Keratinocyte (primary cell): ENCODE measurements at regions not wholly inside any gene's neighbourhood (a gene's known extent, or its start where the extent isn't known, plus 50 kb on each side); places are given as distances from the start of the nearest gene placed in this dataset.

Experiments used
- CTCF ChIP-seq, 3 experiments: IDR thresholded peaks in 1 of 3; conservative IDR thresholded peaks in 1 of 3; optimal IDR thresholded peaks in 1 of 3; 2 replicates in 2 of 3; 3 replicates in 1 of 3; pipeline versions ENCODE3 to v1.5.1; 2011; ENCODE audit warnings: low read length in 3 of 3, mild to moderate bottlenecking in 3 of 3, moderate library complexity in 2 of 3, control low read depth in 1 of 3, inconsistent platforms in 1 of 3; ENCODE audit not compliant: insufficient read depth in 2 of 3; ENCODE audit errors: extremely low read depth in 1 of 3
- EZH2 ChIP-seq: IDR thresholded peaks from one replicate; pipeline ENCODE4 v1.6.1; 2012; ENCODE audit warnings: inconsistent platforms, mild to moderate bottlenecking, low read length, moderate library complexity

GRCh38 chr2:240377366-240377765 lies 58.1 kb upstream of the GPC1 start:
- no peak for TF ChIP-seq EZH2
- TF ChIP-seq CTCF (optimal IDR thresholded peaks at IDR 0.05 in 1 of 3, IDR thresholded peaks at IDR 0.05 in 1 of 3, conservative IDR thresholded peaks at IDR 0.05 in 1 of 3; ENCODE audit: extremely low read depth in 1 of 3, insufficient read depth in 2 of 3, low read length in 3 of 3) = no peak
